Colonic mucosa (tissue), 4 donors: ENCODE measurements at regions not wholly inside any gene's neighbourhood (a gene's known extent, or its start where the extent isn't known, plus 50 kb on each side); places are given as distances from the start of the nearest gene placed in this dataset.

Experiments used
- DNase-seq: peaks from one replicate; pipeline ENCODE4 v3.0.0-alpha.2; 2020
- H3K27ac ChIP-seq: fragments of 200-600 bp; one replicate; pipeline ENCODE4 v1.8.0; 2021
- H3K27me3 ChIP-seq: fragments of 200-600 bp; one replicate; pipeline ENCODE4 v1.8.0; 2021
- H3K36me3 ChIP-seq: fragments of 200-600 bp; one replicate; pipeline ENCODE4 v1.8.0; 2021
- H3K4me1 ChIP-seq: fragments of 200-600 bp; one replicate; pipeline ENCODE4 v1.8.0; 2021; ENCODE audit warnings: mild to moderate bottlenecking
- H3K4me3 ChIP-seq: fragments of 200-600 bp; one replicate; pipeline ENCODE4 v1.8.0; 2021
- H3K9ac ChIP-seq, 2 donors: one replicate each; pipeline ENCODE4 v1.7.0; 2013; ENCODE audit warnings: control low read depth in 2 of 2, low read depth in 2 of 2, low read length in 2 of 2
- H3K9me3 ChIP-seq: fragments of 200-600 bp; one replicate; pipeline ENCODE4 v1.8.0; 2021
- intact Hi-C: fragments of 100-400 bp; cut with DNase I; formaldehyde crosslinking; loops from one replicate; pipeline ENCODE4 v1.14.1; 2022
- TF ChIP-seq, protein P1 (sequence below): fragments of 200-600 bp; IDR thresholded peaks from one replicate; pipeline ENCODE4 v1.8.0; 2022; ENCODE audit warnings: antibody characterized with exemption, mild to moderate bottlenecking
- donor health status: healthy.
- donor health status: DM: no; HTN: no; CAD: no.
- donor health status: DM: no; HTN: no; CAD: no.

DNA sequence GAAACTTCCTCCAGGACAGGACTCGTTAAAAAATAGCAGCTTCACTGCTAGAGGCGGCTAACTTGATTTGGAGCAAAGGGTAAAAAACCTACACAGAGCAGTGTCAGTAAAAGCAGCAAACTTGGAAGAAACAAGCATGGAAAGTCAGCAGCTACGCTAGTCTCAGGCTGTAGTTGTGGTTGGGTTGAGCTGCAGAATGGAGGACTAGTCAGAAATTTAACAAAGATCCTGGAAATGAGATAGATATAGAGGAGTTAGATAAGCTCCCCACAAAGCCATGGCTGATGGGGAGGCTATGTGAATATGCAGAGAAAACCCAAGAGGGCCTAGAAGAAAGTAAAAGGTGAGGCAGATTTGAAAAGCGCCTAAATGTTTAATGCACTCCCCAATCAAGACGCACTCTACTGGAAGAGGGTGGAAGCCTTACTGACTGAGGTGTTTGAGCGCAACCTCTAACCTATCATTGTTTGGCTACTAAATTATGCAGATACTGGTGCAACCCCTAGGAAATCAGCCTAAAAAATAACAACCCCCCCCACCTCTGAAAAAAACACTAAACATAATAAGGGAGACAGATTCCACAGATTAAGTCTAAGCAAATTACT, 99.7 kb upstream of the TMEM168 start:
- H3K36me3 ChIP-seq = no peaks in the 10 kb centered on the region
- no peak for DNase-seq
- no peak overlapping the region for H3K9ac ChIP-seq
- H3K4me1 ChIP-seq = no peaks in the 10 kb centered on the region
- H3K27ac ChIP-seq = no peak overlapping the region
- no peak overlapping the region for H3K4me3 ChIP-seq
- TF ChIP-seq, protein P1, sequence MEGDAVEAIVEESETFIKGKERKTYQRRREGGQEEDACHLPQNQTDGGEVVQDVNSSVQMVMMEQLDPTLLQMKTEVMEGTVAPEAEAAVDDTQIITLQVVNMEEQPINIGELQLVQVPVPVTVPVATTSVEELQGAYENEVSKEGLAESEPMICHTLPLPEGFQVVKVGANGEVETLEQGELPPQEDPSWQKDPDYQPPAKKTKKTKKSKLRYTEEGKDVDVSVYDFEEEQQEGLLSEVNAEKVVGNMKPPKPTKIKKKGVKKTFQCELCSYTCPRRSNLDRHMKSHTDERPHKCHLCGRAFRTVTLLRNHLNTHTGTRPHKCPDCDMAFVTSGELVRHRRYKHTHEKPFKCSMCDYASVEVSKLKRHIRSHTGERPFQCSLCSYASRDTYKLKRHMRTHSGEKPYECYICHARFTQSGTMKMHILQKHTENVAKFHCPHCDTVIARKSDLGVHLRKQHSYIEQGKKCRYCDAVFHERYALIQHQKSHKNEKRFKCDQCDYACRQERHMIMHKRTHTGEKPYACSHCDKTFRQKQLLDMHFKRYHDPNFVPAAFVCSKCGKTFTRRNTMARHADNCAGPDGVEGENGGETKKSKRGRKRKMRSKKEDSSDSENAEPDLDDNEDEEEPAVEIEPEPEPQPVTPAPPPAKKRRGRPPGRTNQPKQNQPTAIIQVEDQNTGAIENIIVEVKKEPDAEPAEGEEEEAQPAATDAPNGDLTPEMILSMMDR = no peak
- no peaks in the 10 kb centered on the region for H3K27me3 ChIP-seq
- intact Hi-C loops = no loop called here
- H3K9me3 ChIP-seq = no peaks in the 10 kb centered on the region

DNA sequence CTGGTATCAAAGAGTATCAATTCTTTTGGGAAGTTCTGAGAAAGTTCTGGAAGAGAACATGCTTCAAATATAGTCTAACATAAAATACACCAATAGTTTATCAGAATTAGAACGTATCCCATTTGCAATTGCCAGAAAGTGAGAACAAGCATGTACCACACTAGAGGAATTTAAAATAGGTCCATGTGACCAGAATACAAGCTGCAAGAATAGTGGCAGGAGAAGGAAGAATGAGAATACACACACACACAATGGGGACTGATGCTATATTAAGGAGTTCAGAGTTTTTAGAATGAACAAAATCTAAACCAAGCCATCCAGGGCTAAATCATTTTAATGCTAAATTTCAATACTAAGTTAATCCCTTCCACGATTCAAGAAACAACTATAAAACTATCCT, 99.1 kb upstream of the TMEM168 start:
- Histone ChIP-seq H3K27me3 (no peaks in the 10 kb centered on the region), H3K9me3 (no peaks in the 10 kb centered on the region)

DNA sequence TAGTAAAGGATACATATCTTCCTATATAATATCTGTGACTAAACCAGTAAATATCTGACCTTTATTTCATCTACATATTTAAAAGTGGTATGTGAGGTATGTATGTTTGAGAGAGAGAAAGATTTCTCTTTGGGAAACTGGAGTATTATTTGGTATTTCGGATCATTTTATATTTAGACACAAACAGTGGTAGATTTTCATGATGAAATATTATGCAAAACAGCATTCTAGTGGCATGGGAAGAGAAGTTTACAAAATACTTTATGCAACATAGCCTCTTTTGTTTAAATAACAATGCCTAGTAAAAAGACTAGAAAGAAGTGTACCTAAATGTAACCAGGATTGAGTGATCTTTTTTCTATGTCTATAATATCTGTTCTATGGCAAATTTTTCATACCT, 98.6 kb upstream of the TMEM168 start:
- no peaks in the 10 kb centered on the region for H3K36me3 ChIP-seq
- no peak overlapping the region for H3K27ac ChIP-seq
- no peaks in the 10 kb centered on the region for H3K27me3 ChIP-seq
- H3K9me3 ChIP-seq = no peaks in the 10 kb centered on the region
- TF ChIP-seq, protein P1 = no peak
- H3K4me1 ChIP-seq = no peaks in the 10 kb centered on the region
- no peak overlapping the region for H3K4me3 ChIP-seq
- no peak for DNase-seq
- no peak overlapping the region for H3K9ac ChIP-seq
- intact Hi-C loops = no loop called here

More for the DNA sequence above, 99.1 kb upstream of the TMEM168 start:
- no peak overlapping the region for H3K27ac ChIP-seq
- no peak overlapping the region for H3K4me3 ChIP-seq
- TF ChIP-seq, protein P1 = no peak
- no peaks in the 10 kb centered on the region for H3K4me1 ChIP-seq
- intact Hi-C loops = no loop called here
- no peak for DNase-seq
- no peaks in the 10 kb centered on the region for H3K36me3 ChIP-seq
- no peak overlapping the region for H3K9ac ChIP-seq

DNA sequence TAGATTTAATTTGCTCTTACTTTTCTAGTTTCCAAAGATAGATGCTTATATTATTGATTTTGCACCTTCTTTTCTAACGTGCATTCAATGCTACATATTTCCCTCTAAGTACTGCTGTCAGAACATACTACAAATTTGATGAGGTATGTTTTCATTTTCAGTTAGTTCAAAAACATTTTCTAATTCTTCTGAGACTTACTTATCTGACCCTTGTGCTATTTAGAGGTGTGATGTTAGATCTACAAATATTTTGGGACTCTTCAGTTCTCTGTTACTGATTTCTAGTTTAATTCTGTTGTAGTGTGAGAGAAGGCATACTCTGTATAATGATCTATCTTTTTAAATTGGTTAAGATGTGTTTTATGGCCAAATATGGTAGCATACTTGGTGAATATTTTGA, 97.8 kb upstream of the TMEM168 start:
- Histone ChIP-seq H3K36me3 (no peaks in the 10 kb centered on the region), H3K27ac (no peak overlapping the region), H3K4me1 (no peaks in the 10 kb centered on the region), H3K27me3 (no peaks in the 10 kb centered on the region), H3K4me3 (no peak overlapping the region), H3K9me3 (no peaks in the 10 kb centered on the region), H3K9ac (no peak overlapping the region)
- no peak for DNase-seq
- intact Hi-C loops = no loop called here
- TF ChIP-seq, protein P1 = no peak

DNA sequence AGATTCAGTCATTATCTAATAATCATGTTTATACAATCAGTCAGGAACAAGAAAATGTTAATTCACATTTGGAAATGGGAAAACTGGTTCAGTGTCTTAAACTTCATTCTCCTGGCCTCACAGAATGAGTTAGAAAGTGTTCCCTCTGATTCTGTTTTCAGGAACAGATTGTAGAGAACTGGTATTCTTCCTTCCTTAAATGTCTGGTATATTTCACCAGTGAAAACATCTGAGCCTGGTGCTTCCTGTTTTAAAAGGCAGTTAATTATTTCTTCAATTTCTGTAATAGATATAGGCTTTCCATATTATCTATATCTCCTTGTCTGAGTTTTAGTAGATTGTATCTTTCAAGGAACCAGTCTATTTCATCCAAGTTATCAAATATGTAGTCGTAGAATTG, 97.1 kb upstream of the TMEM168 start:
- Histone ChIP-seq H3K9me3 (no peaks in the 10 kb centered on the region), H3K27me3 (no peaks in the 10 kb centered on the region), H3K27ac (no peak overlapping the region), H3K9ac (no peak overlapping the region), H3K4me3 (no peak overlapping the region), H3K36me3 (no peaks in the 10 kb centered on the region), H3K4me1 (no peaks in the 10 kb centered on the region)
- intact Hi-C loops = no loop called here
- no peak for DNase-seq
- TF ChIP-seq, protein P1 = no peak
